Tibial nerve (tissue), 4 donors: ENCODE measurements at regions not wholly inside any gene's neighbourhood (a gene's known extent, or its start where the extent isn't known, plus 50 kb on each side); places are given as distances from the start of the nearest gene placed in this dataset.

Source experiments
- CTCF ChIP-seq, 5 experiments: fragments of 200-600 bp in 3 of 5; fragments of 450-650 bp in 2 of 5; sonication (generic) in 3 of 5; IDR thresholded peaks; one replicate each; pipeline ENCODE4 v1.5.1; 2016 to 2019; ENCODE audit warnings: antibody characterized with exemption in 5 of 5, mild to moderate bottlenecking in 3 of 5, moderate library complexity in 2 of 5
- EP300 ChIP-seq, 2 donors: sonication (generic); formaldehyde crosslinking; IDR thresholded peaks; one replicate each; pipeline ENCODE4 v1.6.1; 2017; ENCODE audit warnings: antibody characterized with exemption in 2 of 2, mild to moderate bottlenecking in 1 of 2
- POLR2A ChIP-seq, 2 donors: fragments of 450-650 bp; IDR thresholded peaks; one replicate each; pipeline ENCODE4 v1.6.1; 2017; ENCODE audit warnings: antibody characterized with exemption in 2 of 2, mild to moderate bottlenecking in 2 of 2, moderate library complexity in 2 of 2

- TF ChIP-seq EP300 (IDR thresholded peaks at IDR 0.05) (no peak), CTCF (IDR thresholded peaks at IDR 0.05) (no peak), POLR2A (IDR thresholded peaks at IDR 0.05) (no peak)
Measured at GRCh38 chrX:106323357-106323756, 155.3 kb downstream of the PWWP3B start.
